K562 (cell line): ENCODE measurements at regions not wholly inside any gene's neighbourhood (a gene's known extent, or its start where the extent isn't known, plus 50 kb on each side); places are given as distances from the start of the nearest gene placed in this dataset.

Experiments used
- ATAC-seq: fragments of 200-7000 bp; cut with Tn5 transposase; 3 replicates; pipeline ENCODE4 v1.9.1; 2020; ENCODE audit warnings: moderate library complexity
- BruUV-seq: library from RNA; stranded (reverse); fragments of 400-500 nt; replicated peaks from 2 replicates; lab custom pipeline; 2021; lab: Mats Ljungman, UMichigan
- CTCF ChIA-PET: fragments of 300-600 bp; formaldehyde crosslinking; extraction: SDS; loops from one replicate; lab custom pipeline; 2021; ENCODE audit warnings: low intra/inter-chr PET ratio; lab: Yijun Ruan, JAX
- POLR2A ChIA-PET: fragments of 300-600, 350-650 bp; sonication (Branson Sonifier 250); formaldehyde crosslinking; extraction: SDS; loops from one replicate; lab custom pipeline; 2021; ENCODE audit warnings: antibody characterized with exemption, inconsistent platforms; lab: Yijun Ruan, JAX
- DNase-seq, 4 experiments: peaks; one replicate each; pipeline versions ENCODE4 v3.0.0 to v3.0.0-alpha.2; 2011 to 2018; ENCODE audit warnings: low spot score in 3 of 4, mixed read lengths in 3 of 4; ENCODE audit errors: extremely low read depth in 1 of 4
- FAIRE-seq: peaks from 2 replicates; lab custom pipeline; 2011; peaks lifted over from hg19 to GRCh38; lab: Jason Lieb, UNC
- H2AFZ ChIP-seq: 2 replicates; pipeline ENCODE4 v1.6.0; 2011; ENCODE audit warnings: low read depth, low read length, control low read depth, inconsistent platforms
- H3K27ac ChIP-seq: fragments of 200-600 bp; 3 replicates; pipeline ENCODE4 v1.8.0; 2011; ENCODE audit warnings: low read depth, mild to moderate bottlenecking, control low read depth, inconsistent platforms, low read length, moderate library complexity, mixed read lengths; ENCODE audit errors: extremely low read depth
- H3K27me3 ChIP-seq, 2 experiments: fragments of 300-600 bp in 1 of 2; 2 replicates in 1 of 2; 3 replicates in 1 of 2; pipeline versions ENCODE4 v1.6.0 to v1.8.0; 2011; ENCODE audit warnings: inconsistent platforms in 2 of 2, low read length in 2 of 2, mild to moderate bottlenecking in 1 of 2, mixed read lengths in 1 of 2, moderate library complexity in 1 of 2; ENCODE audit not compliant: control insufficient read depth in 2 of 2, insufficient read depth in 2 of 2
- H3K36me3 ChIP-seq: fragments of 300-600 bp; 3 replicates; pipeline ENCODE4 v1.8.0; 2011; ENCODE audit warnings: mild to moderate bottlenecking, low read length, inconsistent platforms; ENCODE audit not compliant: control insufficient read depth, insufficient read depth
- H3K4me1 ChIP-seq, 2 experiments: fragments of 200-600 bp in 1 of 2; replicated peaks in 1 of 2; 2 replicates in 1 of 2; 3 replicates in 1 of 2; pipeline versions ENCODE4 v1.5.1 to v1.8.0; 2011; ENCODE audit warnings: inconsistent platforms in 2 of 2, low read length in 2 of 2, mild to moderate bottlenecking in 1 of 2, mixed read lengths in 1 of 2, moderate library complexity in 1 of 2; ENCODE audit not compliant: control insufficient read depth in 2 of 2, insufficient read depth in 2 of 2
- H3K4me2 ChIP-seq: 2 replicates; pipeline ENCODE4 v1.6.1; 2011; ENCODE audit warnings: low read length, control low read depth, inconsistent platforms, mixed read lengths; ENCODE audit not compliant: insufficient read depth
- H3K4me3 ChIP-seq: fragments of 200-600 bp; sonication (generic), shearing (Covaris generic); 2 replicates; pipeline ENCODE4 v1.5.1; 2016; ENCODE audit warnings: control low read depth, inconsistent platforms
- H3K79me2 ChIP-seq: fragments of 200-600 bp; 3 replicates; pipeline ENCODE4 v1.8.0; 2011; ENCODE audit warnings: low read length, inconsistent platforms; ENCODE audit not compliant: control insufficient read depth, insufficient read depth
- H3K9ac ChIP-seq, 2 experiments: 2 replicates each; pipeline versions ENCODE4 v1.6.0 to v1.6.1; 2011; ENCODE audit warnings: low read depth in 2 of 2, low read length in 2 of 2, control low read depth in 1 of 2, inconsistent platforms in 1 of 2, mild to moderate bottlenecking in 1 of 2, mixed read lengths in 1 of 2; ENCODE audit not compliant: insufficient read depth in 1 of 2
- H3K9me1 ChIP-seq: one replicate; pipeline ENCODE4 v1.6.0; 2011; ENCODE audit warnings: inconsistent platforms, mild to moderate bottlenecking, low read length, moderate library complexity; ENCODE audit not compliant: control insufficient read depth, insufficient read depth
- H3K9me3 ChIP-seq: replicated peaks from 2 replicates; pipeline ENCODE4 v1.5.1; 2011; ENCODE audit warnings: low read depth, low read length, inconsistent platforms; ENCODE audit not compliant: control insufficient read depth, insufficient read depth
- H4K20me1 ChIP-seq: replicated peaks from 2 replicates; pipeline ENCODE4 v1.6.1; 2011; ENCODE audit warnings: low read length, inconsistent platforms, mixed read lengths; ENCODE audit not compliant: control insufficient read depth, insufficient read depth
- ETV6 ChIP-seq, 3 experiments: fragments of 150-350 bp in 1 of 3; sonication (generic) in 1 of 3; formaldehyde crosslinking in 1 of 3; IDR thresholded peaks; 2 replicates each; pipeline versions ENCODE4 v1.6.1 to v1.8.0; 2014 to 2022; ENCODE audit warnings: borderline replicate concordance in 2 of 3, low read depth in 2 of 3, antibody characterized with exemption in 1 of 3, low read length in 1 of 3, mild to moderate bottlenecking in 1 of 3, missing genetic modification reagents in 1 of 3
- HDAC1 ChIP-seq, 2 experiments: fragments of 450-650 bp; IDR thresholded peaks; 2 replicates each; pipeline ENCODE4 v1.6.1; 2016 to 2017; ENCODE audit warnings: inconsistent platforms in 1 of 2, mild to moderate bottlenecking in 1 of 2, moderate library complexity in 1 of 2
- KLF1 ChIP-seq: fragments of 450-650 bp; IDR thresholded peaks from 2 replicates; pipeline ENCODE4 v1.6.1; 2016; ENCODE audit warnings: missing genetic modification characterization, missing compliant biosample characterization
- NFE2 ChIP-seq: IDR thresholded peaks from 2 replicates; pipeline ENCODE4 v1.6.1; 2014; ENCODE audit warnings: antibody characterized with exemption, low read depth
- SAP30 ChIP-seq: fragments of 200-600 bp; sonication (generic); IDR thresholded peaks from 2 replicates; pipeline ENCODE4 v1.6.1; 2012; ENCODE audit warnings: borderline replicate concordance, low read depth, mild to moderate bottlenecking, moderate library complexity, low read length, control low read depth, inconsistent platforms; ENCODE audit not compliant: insufficient read depth, poor library complexity, severe bottlenecking
- TARDBP ChIP-seq: fragments of 450-650 bp; IDR thresholded peaks from 2 replicates; pipeline ENCODE4 v1.6.1; 2016
- TSC22D4 ChIP-seq: fragments of 450-650 bp; IDR thresholded peaks from 2 replicates; pipeline ENCODE4 v1.6.1; 2016; ENCODE audit warnings: missing genetic modification characterization, missing biosample characterization, control low read depth
- VEZF1 ChIP-seq: fragments of 200-800 bp; sonication (Bioruptor generic); IDR thresholded peaks from 2 replicates; pipeline ENCODE4 v1.6.1; 2017; ENCODE audit warnings: missing genetic modification characterization, missing compliant biosample characterization
- ZC3H4 ChIP-seq: sonication (generic); formaldehyde crosslinking; IDR thresholded peaks from 2 replicates; pipeline ENCODE4 v1.9.0; 2021; ENCODE audit warnings: missing genetic modification reagents, borderline replicate concordance
- ZNF407 ChIP-seq: fragments of 450-650 bp; IDR thresholded peaks from 2 replicates; pipeline ENCODE4 v1.6.1; 2016; ENCODE audit warnings: low read depth
- WGBS: fragments of 100-300 bp; shearing (Covaris generic); methylation state at CpG from one replicate; pipeline ENCODE4 v1.1.6; 2016; ENCODE audit warnings: low coverage, mixed read lengths; ENCODE audit not compliant: insufficient coverage; ENCODE audit errors: missing lambda C conversion rate; 5-methylcytosine and 5-hydroxymethylcytosine counted together
- in situ Hi-C: fragments of 300-500 bp; cut with MboI; formaldehyde crosslinking; loops from 4 replicates; pipeline ENCODE4 v1.15.0; 2018; ENCODE audit warnings: inconsistent platforms, mixed read lengths
- intact Hi-C: fragments of 100-400 bp; cut with micrococcal nuclease; formaldehyde crosslinking; loops from 2 replicates; pipeline ENCODE4 v1.14.2; 2022

- Histone ChIP-seq H3K4me2 (no peak overlapping the region), H4K20me1 (no peaks in the 10 kb centered on the region), H3K4me3 (no peak overlapping the region), H3K36me3 (no peaks in the 10 kb centered on the region), H3K9me1 (no peaks in the 10 kb centered on the region), H3K4me1 (no peaks in the 10 kb centered on the region), H3K27ac (no peak overlapping the region), H3K9ac (no peak overlapping the region), H3K27me3 (no peaks in the 10 kb centered on the region), H3K79me2 (no peaks in the 10 kb centered on the region), H2AFZ (no peak overlapping the region), H3K9me3 (no peaks in the 10 kb centered on the region)
- CTCF ChIA-PET, result no interaction called here
- BruUV-seq, result no TSS peak
- ATAC-seq (no peak), FAIRE-seq (no peak), DNase-seq (no peak)
- 0% methylated on average over 1 of the region's 2 CpGs for WGBS
- intact Hi-C loops (no loop called here), in situ Hi-C loops (no loop called here)
- TF ChIP-seq NFE2 (no peak), HDAC1 (IDR thresholded peaks at IDR 0.05) (no peak), SAP30 (no peak), VEZF1 (CRISPR knock-in tag) (no peak), ZNF407 (no peak), ETV6 (IDR thresholded peaks at IDR 0.05; ENCODE audit: borderline replicate concordance in 1 of 2, low read depth in 2 of 2, low read length in 1 of 2) (no peak), ETV6 (CRISPR knock-in tag; IDR thresholded peaks at IDR 0.05; ENCODE audit: borderline replicate concordance) (no peak), ZC3H4 (CRISPR knock-in tag) (no peak), KLF1 (tag) (no peak), TSC22D4 (tag) (no peak), TARDBP (no peak)
- POLR2A ChIA-PET, result interaction anchor here (0.6 kb wide), 1 partner anchor 11 kb away, joined by 4 read pairs; no protein-coding TSS in a partner anchor
Observed at GRCh38 chr10:111996103-111996502, 187.5 kb downstream of the GPAM start.
